HCT116 (cell line): ENCODE measurements at regions not wholly inside any gene's neighbourhood (a gene's known extent, or its start where the extent isn't known, plus 50 kb on each side); places are given as distances from the start of the nearest gene placed in this dataset.

Source experiments
- ATAC-seq: fragments of 200-7000 bp; cut with Tn5 transposase; 2 replicates; pipeline ENCODE4 v1.9.1; 2020; ENCODE audit warnings: mild to moderate bottlenecking, moderate library complexity
- BruUV-seq: library from RNA; stranded (reverse); fragments of 400-500 nt; replicated peaks from 2 replicates; lab custom pipeline; 2021; lab: Mats Ljungman, UMichigan
- CTCF ChIA-PET: fragments of 300-600 bp; sonication (Branson Sonifier 250); formaldehyde crosslinking; loops from one replicate; lab custom pipeline; 2021; ENCODE audit warnings: antibody characterized with exemption; lab: Charles Lee
- POLR2A ChIA-PET: fragments of 300-600, 350-600 bp; sonication (Branson Sonifier 250); formaldehyde crosslinking; loops from one replicate; lab custom pipeline; 2021; ENCODE audit warnings: antibody characterized with exemption; lab: Charles Lee
- RAD21 ChIA-PET, 2 experiments: fragments of 300-600 bp; sonication (Branson Sonifier 250); formaldehyde crosslinking; loops; one replicate each; lab custom pipeline; 2023; ENCODE audit warnings: low total read pairs in 2 of 2; ENCODE audit not compliant: uncharacterized antibody in 2 of 2, unreplicated experiment in 2 of 2, low non-redundant PET in 1 of 2; lab: Charles Lee
- DNase-seq: peaks from one replicate; pipeline ENCODE4 v3.0.0-alpha.2; 2010; ENCODE audit warnings: low read depth, low spot score
- H2AFZ ChIP-seq: fragments of 200-600 bp; shearing (Covaris generic), sonication (generic); 2 replicates; pipeline ENCODE4 v1.6.1; 2017; ENCODE audit warnings: low read depth, mixed run types, mixed read lengths, antibody characterized with exemption, low read length; ENCODE audit not compliant: poor library complexity, severe bottlenecking
- H3K27ac ChIP-seq: 2 replicates; pipeline ENCODE4 v1.5.1; 2012; ENCODE audit warnings: low read depth, low read length
- H3K27me3 ChIP-seq: fragments of 200-600 bp; sonication (generic); 2 replicates; pipeline ENCODE4 v1.6.1; 2016; ENCODE audit warnings: mixed run types, low read length, mixed read lengths; ENCODE audit not compliant: insufficient read depth
- H3K36me3 ChIP-seq, 2 experiments: fragments of 200-500 bp in 1 of 2; fragments of 200-600 bp in 1 of 2; sonication (Bioruptor generic) in 1 of 2; sonication (generic) in 1 of 2; 2 replicates each; pipeline versions ENCODE4 v1.5.1 to v1.6.1; 2014 to 2016; ENCODE audit warnings: low read length in 2 of 2, inconsistent platforms in 1 of 2, mixed read lengths in 1 of 2, mixed run types in 1 of 2; ENCODE audit not compliant: insufficient read depth in 2 of 2, control insufficient read depth in 1 of 2
- H3K4me1 ChIP-seq, 2 experiments: fragments of 200-600 bp in 1 of 2; sonication (generic) in 1 of 2; 2 replicates each; pipeline versions ENCODE4 v1.5.1 to v1.6.1; 2012 to 2017; ENCODE audit warnings: low read length in 2 of 2, inconsistent platforms in 1 of 2, mild to moderate bottlenecking in 1 of 2, mixed read lengths in 1 of 2, mixed run types in 1 of 2, moderate library complexity in 1 of 2; ENCODE audit not compliant: insufficient read depth in 2 of 2, control insufficient read depth in 1 of 2
- H3K4me2 ChIP-seq: fragments of 200-600 bp; sonication (generic); 2 replicates; pipeline ENCODE4 v1.6.1; 2017; ENCODE audit warnings: mixed run types, low read length, mixed read lengths
- H3K4me3 ChIP-seq, 2 experiments: fragments of 200-600 bp in 1 of 2; sonication (generic) in 1 of 2; replicated peaks in 1 of 2; 2 replicates each; pipeline ENCODE4 v1.5.1; 2011 to 2016; ENCODE audit warnings: low read length in 2 of 2, control low read depth in 1 of 2, low read depth in 1 of 2, mild to moderate bottlenecking in 1 of 2, mixed read lengths in 1 of 2, mixed run types in 1 of 2
- H3K79me2 ChIP-seq: fragments of 200-600 bp; sonication (generic); 2 replicates; pipeline ENCODE4 v1.6.1; 2017; ENCODE audit warnings: mild to moderate bottlenecking, mixed run types, low read length, moderate library complexity, mixed read lengths; ENCODE audit not compliant: insufficient read depth
- H3K9ac ChIP-seq: fragments of 200-600 bp; sonication (generic); 2 replicates; pipeline ENCODE4 v1.6.1; 2016; ENCODE audit warnings: low read length, mixed read lengths
- H3K9me2 ChIP-seq: fragments of 200-600 bp; sonication (generic), shearing (Covaris generic); 2 replicates; pipeline ENCODE4 v1.6.1; 2017; ENCODE audit warnings: mixed run types, mild to moderate bottlenecking, moderate library complexity; ENCODE audit not compliant: insufficient read depth
- H3K9me3 ChIP-seq, 2 experiments: fragments of 200-500 bp in 1 of 2; fragments of 200-600 bp in 1 of 2; sonication (Bioruptor generic) in 1 of 2; sonication (generic) in 1 of 2; 2 replicates each; pipeline ENCODE4 v1.6.1; 2014 to 2017; ENCODE audit warnings: low read length in 2 of 2, mixed read lengths in 2 of 2, inconsistent platforms in 1 of 2, low read depth in 1 of 2, mild to moderate bottlenecking in 1 of 2, mixed run types in 1 of 2, moderate library complexity in 1 of 2; ENCODE audit not compliant: control insufficient read depth in 1 of 2, insufficient read depth in 1 of 2
- H4K20me1 ChIP-seq: fragments of 200-600 bp; sonication (generic), shearing (Covaris generic); 2 replicates; pipeline ENCODE4 v1.6.1; 2017; ENCODE audit warnings: mixed run types, mild to moderate bottlenecking, moderate library complexity; ENCODE audit not compliant: insufficient read depth
- CEBPB ChIP-seq: IDR thresholded peaks from 2 replicates; pipeline ENCODE4 v1.6.1; 2012; ENCODE audit warnings: low read depth
- CTCF ChIP-seq, 3 experiments: fragments of 200-600 bp in 1 of 3; sonication (generic) in 1 of 3; IDR thresholded peaks in 2 of 3; conservative IDR thresholded peaks in 1 of 3; 2 replicates each; pipeline ENCODE4 v1.5.1; 2012 to 2017; ENCODE audit warnings: low read depth in 2 of 3, low read length in 2 of 3, antibody characterized with exemption in 1 of 3, borderline replicate concordance in 1 of 3, control low read depth in 1 of 3, mild to moderate bottlenecking in 1 of 3, mixed read lengths in 1 of 3, mixed run types in 1 of 3, moderate library complexity in 1 of 3; ENCODE audit not compliant: insufficient read depth in 1 of 3
- ELF1 ChIP-seq: IDR thresholded peaks from 2 replicates; pipeline ENCODE4 v1.6.1; 2012; ENCODE audit warnings: low read depth, borderline replicate concordance
- JUND ChIP-seq: IDR thresholded peaks from 2 replicates; pipeline ENCODE4 v1.6.1; 2012
- MAX ChIP-seq: IDR thresholded peaks from 2 replicates; pipeline ENCODE4 v1.6.1; 2012
- RAD21 ChIP-seq: IDR thresholded peaks from 2 replicates; pipeline ENCODE4 v1.6.1; 2012; ENCODE audit warnings: low read depth, mild to moderate bottlenecking
- REST ChIP-seq: IDR thresholded peaks from 2 replicates; pipeline ENCODE4 v1.6.1; 2012; ENCODE audit warnings: low read depth
- SP1 ChIP-seq: IDR thresholded peaks from 2 replicates; pipeline ENCODE4 v1.6.1; 2012; ENCODE audit warnings: low read depth
- TCF7L2 ChIP-seq: IDR thresholded peaks from 2 replicates; pipeline ENCODE4 v1.7.0; 2011; ENCODE audit warnings: borderline replicate concordance, inconsistent platforms; ENCODE audit not compliant: insufficient read depth, insufficient read length; ENCODE audit errors: extremely low read depth
- ZBTB33 ChIP-seq: IDR thresholded peaks from 2 replicates; pipeline ENCODE4 v1.6.1; 2011; ENCODE audit warnings: mild to moderate bottlenecking, low read length, moderate library complexity; ENCODE audit not compliant: insufficient replicate concordance; ENCODE audit errors: extremely low read depth
- ZFX ChIP-seq: fragments of 450-650 bp; IDR thresholded peaks from 2 replicates; pipeline ENCODE4 v1.6.1; 2017
- intact Hi-C: fragments of 100-400 bp; cut with micrococcal nuclease; formaldehyde crosslinking; loops from 2 replicates; pipeline ENCODE4 v1.10.0; 2022

- Histone ChIP-seq H3K9ac (no peak overlapping the region), H3K4me2 (no peak overlapping the region), H3K4me1 (peaks cover 0 to 5% of the 10 kb centered on the region in 2 experiments; a peak in 1 of 4 replicates), H3K36me3 (no peaks in the 10 kb centered on the region), H2AFZ (no peak overlapping the region), H3K9me2 (no peaks in the 10 kb centered on the region), H3K9me3 (no peaks in the 10 kb centered on the region), H3K79me2 (no peaks in the 10 kb centered on the region), H3K27ac (no peak overlapping the region), H4K20me1 (no peaks in the 10 kb centered on the region), H3K27me3 (no peaks in the 10 kb centered on the region), H3K4me3 (no peak overlapping the region)
- ATAC-seq, result no peak
- ChIA-PET CTCF (no interaction called here), POLR2A (no interaction called here), RAD21 (no interaction called here)
- intact Hi-C loops, result loop anchor here (5.0 kb wide), 1 partner anchor 487 kb away; no protein-coding TSS in a partner anchor
- no TSS peak for BruUV-seq
- no peak for DNase-seq
- no peak for TF ChIP-seq MAX
- TF ChIP-seq ZFX, result no peak
- no peak for TF ChIP-seq ZBTB33
- TF ChIP-seq SP1, result no peak
- no peak for TF ChIP-seq JUND
- no peak for TF ChIP-seq RAD21
- TF ChIP-seq CTCF (IDR thresholded peaks at IDR 0.05 in 2 of 3, conservative IDR thresholded peaks at IDR 0.05 in 1 of 3; ENCODE audit: borderline replicate concordance in 1 of 3, insufficient read depth in 1 of 3, low read depth in 2 of 3, low read length in 2 of 3), result no peak
- no peak for TF ChIP-seq CEBPB
- TF ChIP-seq REST, result no peak
- TF ChIP-seq ELF1, result no peak
- no peak for TF ChIP-seq TCF7L2
These were observed 385.2 kb upstream of the KLF6 start for GRCh38 chr10:4170181-4170580.
